HG03354 (cell line): ENCODE measurements at regions not wholly inside any gene's neighbourhood (a gene's known extent, or its start where the extent isn't known, plus 50 kb on each side); places are given as distances from the start of the nearest gene placed in this dataset.

Experiments
- ATAC-seq: cut with Tn5 transposase; IDR thresholded peaks from one replicate; pipeline ENCODE4 v1.9.1; 2021; ENCODE audit warnings: mild to moderate bottlenecking; ENCODE audit not compliant: unreplicated experiment, poor library complexity, severe bottlenecking

DNA sequence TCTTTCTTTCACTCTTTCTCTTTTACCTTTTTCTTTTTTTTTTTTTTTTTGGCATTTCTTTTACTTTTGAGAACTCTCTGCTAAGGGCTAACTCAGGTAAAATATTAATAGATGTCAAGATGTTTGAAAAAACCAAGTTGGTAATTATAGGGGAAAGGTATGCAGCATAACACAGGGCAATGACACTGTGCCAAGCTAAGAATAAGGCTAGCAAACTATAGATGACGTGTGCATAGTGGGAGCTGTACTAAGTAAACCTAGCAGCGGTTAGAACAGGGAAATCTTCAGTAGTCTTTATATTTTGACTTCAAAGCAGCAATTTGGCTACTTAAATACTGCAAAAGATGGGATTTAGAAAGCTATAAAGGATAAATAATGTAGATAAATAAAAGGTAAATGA lies 415.4 kb upstream of the RGPD4 start:
- ATAC-seq: no peak

DNA sequence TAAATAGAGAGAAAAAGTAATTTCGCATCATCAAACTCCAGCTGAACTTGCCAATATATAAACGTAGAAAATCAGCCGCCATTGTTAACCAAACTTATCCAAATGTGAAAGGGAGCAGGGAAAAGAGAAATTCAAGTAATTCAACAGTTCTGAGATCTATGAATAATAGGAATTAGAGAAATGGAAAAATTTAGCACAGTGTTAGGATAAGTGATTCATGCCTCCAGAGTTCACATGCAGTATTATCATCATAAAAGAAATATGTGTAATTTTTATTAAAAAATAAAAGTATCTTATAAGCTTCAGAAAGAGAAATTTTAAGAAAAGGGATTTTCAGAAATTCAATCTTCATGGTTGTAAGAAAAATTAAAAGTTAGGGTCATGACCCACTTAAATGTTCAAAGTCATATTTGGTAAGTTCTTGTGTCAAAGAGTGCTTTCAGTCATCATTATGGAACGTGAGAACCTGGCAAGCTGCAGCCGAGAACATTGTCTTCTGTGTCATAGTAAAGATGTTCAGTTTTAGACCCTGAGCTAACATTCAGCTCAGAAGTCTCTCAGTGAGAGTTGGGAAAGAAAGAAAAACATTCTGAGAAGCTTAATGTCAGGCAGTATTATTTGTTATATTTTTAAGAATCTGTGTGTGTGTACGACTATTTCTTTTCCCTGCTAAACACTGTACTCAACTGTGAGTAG lies 414.3 kb upstream of the RGPD4 start:
- no peak for ATAC-seq

DNA sequence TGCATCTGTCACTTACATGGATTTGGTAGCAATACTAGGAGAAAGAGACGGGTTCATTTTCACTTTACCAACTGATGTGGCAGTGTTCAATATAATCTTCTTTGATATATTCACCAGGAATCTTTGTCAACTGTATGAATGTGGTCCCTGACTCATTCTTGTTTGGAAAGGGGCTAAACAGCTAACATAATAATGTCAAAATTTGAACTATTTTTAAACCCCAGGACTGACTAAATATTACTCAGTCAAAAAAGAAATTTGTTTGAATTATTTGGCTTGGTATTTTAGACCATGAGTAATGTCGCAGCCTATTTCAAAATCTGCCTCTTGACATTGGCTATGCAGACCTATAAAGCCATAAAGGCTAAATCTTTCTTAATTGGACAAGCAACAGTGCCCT lies 413.7 kb upstream of the RGPD4 start:
- no peak for ATAC-seq

DNA sequence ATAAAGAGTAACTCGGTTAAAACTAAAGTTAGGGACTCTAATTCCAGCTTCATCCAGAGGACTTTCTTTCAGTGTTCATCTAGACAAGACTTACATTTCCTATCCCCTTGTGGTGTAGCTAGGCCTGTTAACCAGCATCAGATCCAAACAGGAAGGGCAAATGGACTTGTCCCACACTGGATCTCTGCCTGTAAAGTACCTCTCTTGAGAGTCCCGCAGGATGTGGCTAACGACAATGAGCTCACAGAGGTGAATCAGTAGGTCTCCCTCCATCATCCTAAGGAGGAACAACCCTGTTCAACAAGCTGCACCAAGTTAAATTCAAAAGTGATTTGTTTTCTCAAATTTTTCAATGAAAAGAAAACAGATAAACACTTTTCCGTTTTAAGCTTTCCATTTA lies 412.3 kb upstream of the RGPD4 start:
- ATAC-seq: no peak

DNA sequence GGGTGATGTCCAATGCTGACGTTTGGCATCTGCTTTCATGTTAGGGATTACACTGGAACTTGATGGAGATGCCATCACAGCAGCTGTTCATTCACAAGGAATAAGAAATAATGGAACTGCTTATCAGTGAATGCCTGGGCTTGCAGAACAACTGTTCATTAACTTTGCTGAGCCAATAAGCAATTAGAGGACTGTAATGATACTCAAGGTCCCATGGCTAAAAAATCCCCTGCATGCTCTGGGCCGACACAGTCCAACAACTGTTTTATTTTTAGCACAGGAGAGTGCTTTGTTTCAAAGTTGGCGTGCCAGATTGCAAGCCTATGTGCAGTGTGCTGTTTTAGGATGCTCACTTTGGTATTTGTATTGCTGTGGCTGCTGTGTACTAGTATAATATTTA lies 408.0 kb upstream of the RGPD4 start:
- ATAC-seq: no peak

DNA sequence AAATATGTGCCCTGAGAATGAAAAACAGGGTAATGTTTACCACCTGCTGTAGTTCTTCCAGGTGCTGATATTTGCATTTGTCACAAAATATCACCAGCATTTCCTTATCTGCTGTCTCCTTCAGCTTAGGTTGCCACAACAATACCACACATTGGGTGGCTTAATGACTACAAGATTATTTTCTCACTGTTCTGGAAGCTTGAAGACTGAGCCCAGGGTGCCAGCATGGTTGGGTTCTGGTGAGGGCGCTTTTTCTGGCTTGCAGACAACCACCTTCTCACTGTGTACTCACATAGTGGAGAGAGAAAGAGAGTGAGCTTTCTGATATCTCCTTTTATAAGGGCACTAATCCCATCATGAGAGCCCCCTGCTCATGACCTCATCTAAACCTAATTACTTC lies 407.5 kb upstream of the RGPD4 start:
- ATAC-seq: no peak

DNA sequence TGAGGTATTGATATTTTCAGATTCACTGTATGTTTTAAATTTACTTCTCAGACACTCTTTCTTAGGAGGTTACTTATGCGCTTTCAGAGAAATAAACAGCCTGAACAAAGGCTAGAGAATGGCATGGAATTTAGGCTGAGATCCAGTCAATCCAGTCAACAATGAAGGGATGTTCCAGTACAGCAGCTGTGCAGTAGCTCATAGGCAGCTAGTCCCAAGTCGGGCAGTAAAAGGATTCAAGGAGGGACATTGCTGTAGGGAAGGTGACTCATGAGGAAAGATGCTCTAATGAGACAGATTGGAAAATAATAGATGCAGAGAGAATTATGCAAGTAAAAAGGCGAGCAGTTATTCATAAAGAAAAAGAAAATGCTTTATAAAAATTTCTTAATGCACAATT lies 397.9 kb upstream of the RGPD4 start:
- ATAC-seq: no peak

DNA sequence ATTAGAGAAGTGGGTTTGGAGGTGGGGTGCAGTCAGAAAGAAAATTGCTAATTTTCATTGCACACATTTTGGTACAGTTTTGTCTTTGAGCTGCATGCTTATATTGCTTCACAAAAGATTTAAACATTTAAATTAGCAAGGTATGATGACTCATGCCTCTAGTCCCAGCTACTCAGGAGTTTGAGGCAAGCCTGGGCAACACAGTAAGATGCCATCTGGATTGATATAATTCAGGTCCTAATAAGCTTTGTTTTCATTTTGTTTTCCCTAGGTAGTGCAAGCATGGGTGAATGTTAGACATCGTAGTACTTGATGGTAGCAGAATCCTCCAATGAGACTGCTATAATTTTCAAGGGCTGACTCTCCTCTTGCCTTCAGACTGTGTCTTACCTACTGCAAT lies 396.7 kb upstream of the RGPD4 start:
- no peak for ATAC-seq

DNA sequence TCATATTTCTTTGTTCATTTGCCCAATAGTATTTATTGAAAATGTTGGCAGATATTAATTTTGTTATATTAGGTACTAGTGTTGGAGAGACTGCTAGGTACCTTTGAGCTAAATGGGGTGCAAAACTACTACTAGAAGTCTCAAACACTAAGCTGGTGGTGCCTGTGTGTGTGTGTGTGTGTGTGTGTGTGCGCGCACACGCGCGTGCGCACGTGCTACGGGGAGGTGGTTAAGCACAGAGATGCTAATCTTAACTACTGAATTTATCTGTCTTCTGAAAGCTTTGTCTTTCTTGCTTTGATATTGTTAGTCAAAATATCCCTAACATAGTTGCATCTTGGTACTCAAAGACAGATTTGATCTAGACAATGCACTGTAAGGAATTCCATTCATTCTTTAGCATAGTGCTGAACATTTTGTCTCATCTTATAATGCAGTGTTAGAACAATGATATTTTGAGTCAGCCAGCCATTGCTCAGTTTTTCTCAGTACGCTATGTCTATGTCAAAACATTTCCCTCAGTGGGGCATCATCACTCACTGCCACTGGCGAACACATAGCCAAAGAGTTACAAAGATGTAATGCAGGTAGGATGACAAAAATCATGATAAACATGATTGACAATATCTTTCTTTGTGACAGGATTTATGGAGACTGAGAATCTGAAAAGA lies 396.0 kb upstream of the RGPD4 start:
- no peak for ATAC-seq

DNA sequence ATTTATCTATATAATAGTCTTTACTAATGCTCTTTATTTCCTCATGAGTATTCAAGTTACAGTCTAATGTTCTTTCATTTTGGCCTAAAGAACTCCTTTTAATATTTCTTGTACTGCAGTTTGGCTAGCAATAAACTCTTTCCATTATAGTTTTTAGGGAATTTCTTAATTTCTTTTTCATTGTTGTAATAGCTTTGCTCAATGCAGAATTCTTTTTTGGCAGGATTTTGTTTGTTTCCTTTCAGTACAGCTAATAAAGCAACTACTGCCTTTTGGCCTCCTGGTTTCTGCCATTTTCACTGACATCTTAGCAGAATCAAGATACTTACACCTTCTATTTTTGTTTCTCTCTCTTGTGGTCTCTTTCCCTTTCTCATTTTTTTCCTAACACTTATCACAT lies 390.4 kb upstream of the RGPD4 start:
- no peak for ATAC-seq

DNA sequence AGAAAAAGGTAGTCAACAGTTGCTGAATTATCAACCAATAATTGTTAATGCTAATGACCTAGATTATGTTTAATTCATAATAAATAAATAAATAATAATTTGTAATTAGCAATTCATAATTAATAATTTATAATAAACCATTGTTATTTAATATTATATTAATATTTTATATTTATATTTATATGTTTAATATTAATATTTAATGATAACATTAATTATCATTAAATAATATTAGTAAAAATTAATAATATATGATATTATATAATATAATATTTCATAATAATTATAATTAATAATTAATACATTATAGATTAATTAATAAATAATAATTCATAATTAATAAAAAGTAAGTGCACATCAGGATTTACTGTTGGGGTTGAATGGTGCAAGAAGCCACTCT lies 389.4 kb upstream of the RGPD4 start:
- ATAC-seq: no peak

DNA sequence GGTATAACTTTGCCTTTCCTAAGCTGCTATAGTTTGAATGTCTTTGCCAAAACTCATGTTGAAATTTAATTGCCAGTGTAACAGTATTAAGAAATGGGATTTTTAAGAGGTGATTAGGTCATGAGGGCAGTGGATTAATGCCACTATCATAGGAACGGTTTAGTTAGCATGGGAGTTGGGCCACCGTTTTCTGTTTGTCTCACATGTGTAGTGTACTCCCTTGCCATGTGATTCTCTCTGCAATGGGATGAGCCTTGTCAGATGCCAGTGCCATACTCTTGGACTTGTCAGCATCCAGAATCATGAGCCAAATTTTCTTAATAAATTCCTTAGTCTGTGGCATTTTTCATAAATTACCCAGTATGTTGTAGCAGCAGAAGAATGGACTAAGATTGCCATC lies 388.9 kb upstream of the RGPD4 start:
- ATAC-seq: no peak

DNA sequence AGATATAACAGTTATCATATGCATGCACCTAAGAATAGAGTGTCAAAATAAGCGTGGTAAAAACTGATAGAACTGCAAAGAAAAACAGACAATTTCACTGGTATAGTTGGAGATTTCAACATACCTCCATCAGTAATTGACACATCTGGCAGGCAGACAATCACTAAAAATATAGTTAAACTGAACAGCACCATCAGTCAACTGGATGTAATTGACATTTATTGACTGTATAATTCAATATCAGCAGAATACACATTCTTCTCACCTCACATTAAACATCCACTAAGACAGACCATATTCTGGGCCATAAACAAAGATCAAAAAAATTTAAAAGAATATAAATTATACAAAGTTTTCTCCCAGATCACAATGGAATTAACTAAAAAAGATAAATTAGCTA lies 378.5 kb upstream of the RGPD4 start:
- ATAC-seq: no peak

DNA sequence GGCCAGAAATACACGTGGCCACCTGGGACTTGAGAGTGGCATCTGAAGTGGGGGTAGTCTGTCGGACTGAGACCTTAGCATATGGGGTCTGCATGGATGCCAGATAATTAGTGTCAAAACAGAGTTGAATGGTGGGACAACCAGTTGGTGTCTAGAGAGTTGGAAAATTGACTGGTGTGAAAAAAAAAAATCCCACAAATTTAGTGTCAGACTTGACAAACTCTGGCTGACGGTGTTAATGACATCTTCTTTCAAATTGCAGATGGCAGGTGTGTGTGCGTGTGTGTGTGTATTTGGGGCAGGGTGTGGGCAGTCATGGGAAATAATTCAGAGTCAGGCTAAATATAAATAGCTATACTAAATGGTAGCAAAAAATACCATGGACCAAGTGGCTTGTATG lies 365.4 kb upstream of the RGPD4 start:
- ATAC-seq: no peak

DNA sequence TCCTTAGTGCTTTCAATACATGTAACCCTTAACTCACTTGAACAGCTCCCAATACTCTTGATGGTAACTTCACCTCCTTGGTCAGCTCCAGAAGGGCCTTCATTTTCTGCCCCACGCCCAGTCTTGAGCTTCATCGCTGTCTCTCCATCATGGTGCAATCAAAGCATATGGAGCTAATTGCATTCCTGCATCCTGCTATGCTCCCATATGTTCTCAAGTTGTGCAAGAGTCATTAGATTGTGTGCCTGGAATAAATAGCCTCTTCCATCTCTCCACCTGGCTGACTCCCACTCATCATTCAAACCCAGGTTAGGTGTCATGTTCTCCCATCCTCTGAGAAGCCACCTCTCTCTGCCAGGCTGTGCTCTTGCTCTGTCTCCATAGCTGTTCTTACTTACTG lies 364.5 kb upstream of the RGPD4 start:
- no peak for ATAC-seq

DNA sequence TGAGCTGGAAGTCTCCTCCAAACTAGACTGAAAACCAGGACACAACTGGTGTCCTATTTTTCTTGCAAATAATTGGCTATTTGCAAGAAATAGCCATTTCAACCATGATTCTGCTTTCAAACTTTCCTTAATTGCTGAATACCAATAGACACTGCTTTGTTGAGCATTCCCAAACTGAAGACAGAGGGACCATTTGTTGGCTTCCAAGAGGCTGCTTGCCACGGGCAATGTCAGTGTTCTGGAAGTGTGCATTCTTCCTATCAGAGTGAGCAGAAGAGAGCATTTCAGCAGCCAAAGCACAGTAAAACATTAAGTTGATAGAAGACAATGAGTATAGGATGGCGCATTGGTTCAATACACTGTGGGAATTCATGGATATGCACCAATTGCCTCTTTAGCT lies 360.5 kb upstream of the RGPD4 start:
- ATAC-seq: no peak

DNA sequence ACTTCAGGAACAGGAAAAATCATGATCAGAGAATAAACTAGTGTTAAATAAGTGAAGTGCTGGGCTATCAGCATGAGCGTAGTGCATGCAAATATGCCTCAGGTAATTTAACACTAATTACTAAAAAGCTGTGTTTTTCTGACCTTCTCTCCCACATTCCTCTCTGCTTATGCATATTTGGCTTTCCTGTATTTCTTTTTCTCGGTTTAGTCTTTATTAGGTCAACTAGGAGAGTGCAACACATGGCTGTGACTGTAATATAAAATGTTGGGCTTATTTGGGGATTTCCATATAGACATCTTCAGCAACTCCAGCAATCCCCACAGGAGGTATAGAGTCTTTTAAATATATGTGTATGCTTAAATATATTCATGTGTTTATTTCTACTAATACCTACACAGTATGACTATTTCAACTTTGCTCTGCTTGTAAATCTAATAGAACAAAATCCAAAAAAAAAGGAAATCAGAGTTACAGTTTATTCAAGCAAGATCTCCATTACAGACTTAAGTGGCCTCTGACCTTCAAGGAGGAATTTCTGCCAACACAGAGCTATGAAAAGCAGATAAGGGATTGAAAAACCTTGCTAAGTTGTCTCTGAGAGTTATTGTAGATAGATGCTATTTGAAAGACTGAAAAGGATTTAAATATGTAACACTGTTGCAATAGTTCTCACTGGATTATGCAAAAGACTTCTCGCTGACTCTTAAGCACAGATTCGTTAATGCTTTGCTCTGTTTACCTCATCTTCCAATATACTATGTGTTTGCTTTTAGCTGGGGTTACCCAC lies 359.5 kb upstream of the RGPD4 start:
- no peak for ATAC-seq

DNA sequence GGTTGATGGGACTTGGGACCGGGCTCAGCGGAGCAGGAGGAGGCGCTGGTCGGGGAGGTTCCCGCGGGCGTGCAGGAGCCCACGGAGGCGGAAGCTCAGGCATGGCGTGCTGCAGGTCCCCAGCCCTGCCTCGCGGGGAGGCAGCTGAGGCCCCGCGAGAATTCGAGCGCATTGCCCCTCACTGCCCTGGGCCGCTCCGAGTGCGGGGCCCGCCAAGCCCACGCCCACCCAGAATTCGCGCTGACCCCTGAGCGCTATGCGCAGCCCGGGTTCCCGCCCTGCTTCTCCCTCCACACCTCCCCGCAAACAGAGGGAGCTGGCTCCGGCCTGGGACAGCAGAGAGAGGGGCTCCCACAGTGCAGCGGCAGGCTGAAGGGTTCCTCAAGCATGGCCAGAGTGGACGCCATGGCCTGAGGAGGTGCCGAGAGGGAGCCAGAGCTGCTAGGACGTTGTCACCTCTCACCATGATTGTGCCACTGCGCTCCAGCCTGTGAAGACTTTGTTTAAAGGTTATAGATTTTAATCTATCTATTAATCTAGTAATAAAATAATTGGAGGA lies 357.2 kb upstream of the RGPD4 start:
- ATAC-seq: no peak

DNA sequence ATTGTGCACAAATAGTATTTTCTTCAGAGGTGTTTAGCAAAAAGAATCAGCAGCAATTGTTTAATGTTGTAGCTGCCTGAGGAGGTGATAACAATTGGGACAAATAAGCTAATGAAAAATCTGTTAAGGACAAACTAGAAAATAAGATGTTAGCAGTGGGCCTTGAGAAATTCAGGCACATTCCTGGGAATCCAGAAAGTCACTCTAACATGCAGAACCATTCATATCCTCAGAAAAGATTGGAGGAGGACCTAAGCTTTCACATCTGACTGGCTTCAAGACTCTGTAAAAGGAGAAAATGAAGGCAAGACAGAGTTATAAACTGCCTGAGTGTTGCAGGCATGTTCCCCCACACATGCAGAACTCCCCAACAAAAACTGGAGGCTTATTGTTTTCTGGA lies 353.5 kb upstream of the RGPD4 start:
- ATAC-seq: no peak

DNA sequence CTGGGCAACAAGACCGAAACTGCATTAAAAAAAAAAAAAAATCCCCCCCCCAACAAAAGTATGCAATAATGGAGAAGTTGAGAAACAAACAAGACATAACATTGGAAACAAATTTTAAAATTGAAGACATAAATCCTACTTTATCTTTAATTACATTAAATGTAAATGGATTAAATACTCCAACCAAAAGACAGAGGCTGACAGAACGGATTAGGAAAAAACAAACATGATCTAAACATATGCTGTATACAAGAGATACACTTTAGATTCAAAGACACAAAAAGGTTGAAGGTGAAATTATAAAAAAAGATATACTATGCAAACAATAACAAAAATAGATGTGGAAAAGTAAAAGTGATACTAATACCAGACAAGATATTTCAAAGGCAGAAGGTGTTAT lies 350.8 kb upstream of the RGPD4 start:
- no peak for ATAC-seq

DNA sequence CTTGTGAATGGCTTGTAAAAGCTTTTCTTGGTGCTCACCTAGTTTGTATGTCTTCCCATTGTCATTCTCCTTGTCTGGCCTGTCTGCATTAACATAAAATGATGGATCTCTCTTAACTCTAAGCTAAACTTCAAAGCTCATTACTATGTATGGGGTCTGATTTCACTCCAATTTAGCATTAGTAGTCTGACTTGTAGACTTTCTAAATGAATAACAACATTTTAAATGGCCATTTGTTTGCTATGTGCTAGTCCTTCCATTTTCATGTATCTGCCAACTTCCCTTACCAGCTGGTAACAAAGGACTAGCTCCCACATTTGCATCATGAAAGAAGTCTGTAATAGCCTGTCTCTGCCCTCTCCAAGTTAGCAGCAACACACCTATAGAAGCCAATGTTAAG lies 324.2 kb upstream of the RGPD4 start:
- ATAC-seq: no peak
